NCI-H748 (cell line): ENCODE measurements at regions not wholly inside any gene's neighbourhood (a gene's known extent, or its start where the extent isn't known, plus 50 kb on each side); places are given as distances from the start of the nearest gene placed in this dataset.

ENCODE experiments used
- DNase-seq: peaks from one replicate; lab custom pipeline; 2025; ENCODE audit not compliant: unreplicated experiment; lab: John Stamatoyannopoulos, UW

DNA sequence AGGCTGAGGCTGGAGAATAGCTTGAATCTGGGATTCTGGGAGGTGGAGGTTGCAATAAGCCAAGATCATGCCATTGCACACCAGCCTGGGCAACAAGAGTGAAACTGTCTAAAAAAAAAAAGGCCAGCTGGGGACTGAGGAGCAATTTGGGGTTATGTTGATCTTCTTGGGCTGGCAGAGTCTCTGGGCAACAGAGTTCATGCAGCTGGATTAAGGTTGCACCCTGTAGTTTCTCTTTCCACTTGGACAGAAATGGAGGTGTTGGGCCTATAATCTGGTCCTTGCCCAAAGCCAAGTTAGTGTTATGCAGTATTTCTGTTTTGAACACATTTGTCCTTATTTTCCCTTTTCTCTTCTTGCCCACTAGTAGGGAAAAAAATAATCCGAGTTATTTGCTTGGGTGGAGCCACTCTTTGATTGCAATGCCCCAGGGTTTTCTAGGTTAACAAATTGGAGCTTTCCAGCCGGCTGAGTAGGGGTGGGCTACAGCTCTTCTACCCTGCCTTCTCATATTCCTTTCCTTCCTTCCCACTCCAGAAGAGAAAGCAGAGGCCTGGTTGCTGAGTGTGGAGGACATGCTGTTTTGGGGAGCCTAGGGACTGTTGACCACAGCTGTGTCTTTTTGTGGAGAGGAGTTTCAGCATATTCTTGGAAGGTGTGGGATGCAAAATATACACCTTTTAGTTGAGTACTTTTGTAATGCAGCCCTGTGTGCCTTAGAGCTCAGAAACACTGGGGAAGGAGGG, 213.9 kb downstream of the SOX4 start:
- no peak for DNase-seq

DNA sequence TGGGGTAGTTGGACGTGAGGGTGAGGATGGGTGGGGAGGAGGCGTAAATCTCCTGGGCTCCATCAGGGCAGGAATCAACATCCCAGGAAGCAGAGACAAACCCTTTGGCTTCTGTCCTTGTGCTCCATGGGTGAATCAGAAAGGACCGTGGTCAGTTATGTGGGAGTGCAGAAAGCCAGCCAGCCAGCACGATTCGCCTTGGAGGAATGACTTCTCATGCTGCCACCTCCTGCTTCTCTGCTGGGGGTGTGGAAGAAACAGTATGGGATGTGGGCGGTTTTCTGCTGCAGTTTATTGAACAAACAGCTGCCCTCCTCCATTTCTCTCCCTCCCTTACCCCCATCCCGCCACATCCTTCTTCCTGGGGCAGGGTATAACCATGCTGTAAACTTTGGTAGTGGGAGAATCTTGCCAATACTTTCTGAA, 214.5 kb downstream of the SOX4 start:
- DNase-seq, result no peak

GRCh38 chr6:21808551-21809242, 215.1 kb downstream of the SOX4 start:
- DNase-seq, result peak; percentile 38

DNA sequence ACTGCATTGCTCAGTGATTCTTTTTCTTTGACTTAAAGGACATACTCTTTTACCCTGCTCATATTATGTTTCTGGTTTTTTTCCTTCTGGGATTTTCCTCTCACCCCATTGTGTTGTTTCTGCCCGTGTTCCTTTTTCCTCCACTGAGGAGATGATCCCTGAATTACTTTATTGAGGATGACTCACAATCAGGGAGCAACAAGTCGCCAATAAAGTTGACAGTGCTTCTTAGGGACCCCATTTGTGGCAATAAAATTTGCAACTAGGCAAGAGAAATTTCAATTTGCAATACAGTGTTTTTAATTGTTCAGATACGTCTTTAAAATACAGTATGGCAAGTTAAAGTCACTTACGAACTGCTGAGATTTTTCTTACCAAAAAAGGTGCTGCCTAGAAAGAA, 217.9 kb downstream of the SOX4 start:
- no peak for DNase-seq

- no peak for DNase-seq
Measured at GRCh38 chr6:21816231-21816630, 222.7 kb downstream of the SOX4 start.

DNA sequence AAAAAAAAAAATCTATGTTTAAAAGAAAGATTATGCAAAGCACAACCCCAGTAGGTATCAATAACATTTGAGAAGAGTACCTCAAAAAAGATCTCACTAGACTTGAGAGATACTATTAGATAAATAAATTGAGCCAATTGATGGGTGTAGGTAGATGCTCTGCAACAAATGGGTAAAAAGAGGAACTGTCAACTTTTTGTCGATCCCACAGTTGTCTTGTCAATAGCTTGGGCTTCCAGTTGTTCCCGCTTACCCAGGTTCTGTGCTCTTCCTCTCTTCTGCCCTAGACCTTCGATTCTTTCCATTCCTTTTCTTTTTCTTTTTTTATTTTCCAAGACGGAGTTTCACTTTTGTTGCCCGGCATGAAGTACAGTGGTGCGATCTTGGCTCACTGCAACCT, 226.9 kb downstream of the SOX4 start:
- DNase-seq, result no peak

DNA sequence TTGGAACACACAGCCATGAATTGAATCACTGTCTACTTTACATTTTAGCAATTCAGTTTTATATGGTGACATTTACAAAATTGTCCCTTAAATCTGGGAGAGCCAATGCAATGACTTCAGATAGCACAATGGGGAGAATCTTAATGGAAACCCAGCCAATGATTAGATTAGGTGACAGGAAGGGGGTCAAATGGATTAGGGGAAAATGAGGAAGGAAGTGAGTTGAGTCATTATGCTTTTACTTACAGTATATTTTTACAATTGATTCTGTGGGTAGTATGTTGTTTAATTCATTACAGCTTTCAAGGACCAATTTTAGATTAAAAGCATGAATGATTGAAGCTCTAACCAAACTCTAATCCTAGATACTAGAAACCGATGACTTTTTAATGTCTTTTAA, 229.8 kb downstream of the SOX4 start:
- DNase-seq, result no peak

- peak; percentile 91 for DNase-seq
Measured at GRCh38 chr6:21824431-21825177, 231.1 kb downstream of the SOX4 start.

- no peak for DNase-seq
Measured at GRCh38 chr6:21826023-21826422, 232.5 kb downstream of the SOX4 start.

DNA sequence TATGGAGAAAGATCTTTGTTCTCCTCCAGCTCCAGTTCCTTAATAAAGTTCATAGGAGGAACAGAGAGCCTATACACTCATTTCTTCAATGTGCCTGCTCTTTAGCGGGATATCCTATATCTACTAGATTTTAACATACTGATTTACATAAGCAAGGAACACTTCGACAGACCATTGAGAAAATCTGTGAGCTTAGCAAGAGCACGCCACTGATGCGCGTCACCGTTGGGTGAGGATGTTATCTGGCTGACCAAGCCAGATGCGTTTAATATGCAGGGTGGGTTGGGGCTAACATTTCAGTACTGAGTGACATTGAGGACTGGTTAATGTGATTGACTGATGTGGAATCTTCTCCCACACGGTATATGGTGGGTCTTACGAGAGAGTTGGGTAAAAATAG, 233.4 kb downstream of the SOX4 start:
- no peak for DNase-seq

DNA sequence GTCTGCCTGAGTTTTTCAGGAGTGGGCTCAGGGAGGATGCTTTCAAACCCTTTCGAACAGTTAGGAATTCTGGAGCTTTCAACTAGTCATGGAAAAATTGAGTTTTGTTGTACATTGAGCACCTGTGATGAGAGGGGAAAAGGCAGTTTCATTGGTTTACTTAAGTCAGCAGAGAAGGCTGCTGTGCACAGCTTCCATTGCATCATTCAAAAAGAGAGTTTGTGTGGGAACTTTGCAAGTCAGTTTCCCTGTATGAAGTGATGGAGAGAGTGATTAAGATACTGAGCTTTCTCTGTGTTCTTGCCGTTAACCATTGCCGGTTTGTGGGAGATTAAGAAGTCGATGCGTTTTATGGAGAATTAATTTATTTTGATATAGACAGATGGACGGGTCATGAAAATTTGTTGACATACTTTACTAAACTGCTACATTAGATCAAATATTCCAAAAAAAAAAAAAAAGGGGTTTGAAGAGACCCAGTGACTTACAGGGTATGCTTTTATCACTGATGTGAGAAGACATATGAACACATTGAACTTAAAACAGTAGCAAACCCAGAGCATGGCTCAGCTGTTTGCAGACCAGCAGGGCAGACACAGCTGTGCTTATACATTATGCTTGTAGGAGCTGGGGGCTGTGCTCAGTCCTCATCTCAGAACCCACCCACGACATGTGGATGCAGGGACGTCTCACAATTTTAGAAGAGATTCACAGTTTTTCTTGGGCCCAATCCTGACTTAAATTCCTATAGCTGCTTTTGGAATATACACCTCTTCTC, 234.1 kb downstream of the SOX4 start:
- no peak for DNase-seq

GRCh38 chr6:21828704-21829103, 235.2 kb downstream of the SOX4 start:
- no peak for DNase-seq

DNA sequence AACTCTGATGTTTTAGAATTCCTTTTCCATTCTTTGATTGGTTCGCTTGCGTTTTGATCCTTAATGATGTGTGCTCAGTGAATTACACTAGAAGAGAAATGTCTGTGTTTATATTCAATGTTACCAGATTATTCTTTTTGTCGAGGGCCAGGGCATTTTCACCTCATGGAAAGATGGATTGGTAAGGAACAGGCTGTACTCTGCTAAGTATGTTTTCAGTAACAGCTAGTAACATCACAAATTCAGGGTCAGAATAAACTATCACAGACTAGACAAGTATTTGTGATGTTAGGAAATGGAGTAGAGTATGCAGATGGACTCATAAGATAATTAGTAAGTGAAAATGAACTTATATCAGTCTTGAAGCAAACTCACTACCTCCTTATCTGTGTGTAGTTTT, 235.6 kb downstream of the SOX4 start:
- no peak for DNase-seq

DNA sequence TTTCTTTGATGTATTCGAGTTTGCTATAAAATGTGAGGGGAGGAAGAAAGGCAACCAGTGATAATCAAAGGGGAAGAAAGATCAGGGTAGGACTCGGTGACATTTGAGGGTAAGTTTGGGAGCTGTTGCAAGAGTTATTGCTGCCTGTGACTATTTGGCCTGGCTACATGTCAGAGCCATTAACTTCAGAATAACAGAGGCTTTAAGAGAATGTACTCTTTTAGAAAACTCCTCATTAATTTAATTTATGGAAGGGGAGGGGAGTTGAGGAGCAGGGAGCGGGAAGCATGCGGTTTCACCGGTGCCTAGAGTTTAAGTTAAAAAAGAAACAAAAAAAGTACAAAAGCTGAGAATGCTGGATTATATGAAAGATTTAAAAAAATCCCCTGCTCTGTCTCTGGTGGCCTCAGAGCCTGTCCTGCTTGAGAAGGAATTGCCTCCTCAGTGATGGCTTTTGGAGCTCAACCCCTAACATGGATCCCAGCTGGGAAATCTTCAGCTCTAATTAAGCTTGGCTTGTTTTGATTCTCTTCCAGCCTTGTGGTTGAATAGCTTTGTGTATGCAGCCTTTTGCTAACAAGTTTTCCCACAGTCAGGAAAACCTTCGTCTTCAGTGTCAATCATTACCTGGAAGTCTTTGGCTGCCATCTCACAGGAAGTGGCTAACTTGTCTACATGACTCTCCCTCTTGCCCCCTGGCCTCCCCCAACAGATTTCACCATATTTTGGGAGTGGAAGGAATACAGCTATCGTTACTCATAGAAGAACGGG, 238.2 kb downstream of the SOX4 start:
- DNase-seq, result no peak

DNA sequence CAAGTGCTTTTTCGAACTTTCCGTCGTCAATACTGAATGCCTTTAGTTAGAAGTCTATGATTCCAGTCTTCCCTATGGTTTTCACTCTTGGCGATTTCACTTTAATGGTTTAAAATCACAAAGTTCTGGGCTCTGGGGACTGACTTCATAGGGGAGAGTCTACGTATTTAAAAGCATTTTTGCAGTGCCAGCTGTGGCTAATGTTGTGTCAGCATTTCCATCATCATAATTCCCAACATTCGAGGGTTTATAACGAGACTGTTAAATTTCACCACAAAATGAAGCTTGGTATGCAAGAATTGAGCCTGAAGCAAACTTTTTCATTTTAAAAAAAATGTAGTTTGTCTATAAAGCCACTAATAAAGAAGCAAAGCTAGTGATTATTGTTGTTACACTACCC, 242.7 kb downstream of the SOX4 start:
- no peak for DNase-seq

DNA sequence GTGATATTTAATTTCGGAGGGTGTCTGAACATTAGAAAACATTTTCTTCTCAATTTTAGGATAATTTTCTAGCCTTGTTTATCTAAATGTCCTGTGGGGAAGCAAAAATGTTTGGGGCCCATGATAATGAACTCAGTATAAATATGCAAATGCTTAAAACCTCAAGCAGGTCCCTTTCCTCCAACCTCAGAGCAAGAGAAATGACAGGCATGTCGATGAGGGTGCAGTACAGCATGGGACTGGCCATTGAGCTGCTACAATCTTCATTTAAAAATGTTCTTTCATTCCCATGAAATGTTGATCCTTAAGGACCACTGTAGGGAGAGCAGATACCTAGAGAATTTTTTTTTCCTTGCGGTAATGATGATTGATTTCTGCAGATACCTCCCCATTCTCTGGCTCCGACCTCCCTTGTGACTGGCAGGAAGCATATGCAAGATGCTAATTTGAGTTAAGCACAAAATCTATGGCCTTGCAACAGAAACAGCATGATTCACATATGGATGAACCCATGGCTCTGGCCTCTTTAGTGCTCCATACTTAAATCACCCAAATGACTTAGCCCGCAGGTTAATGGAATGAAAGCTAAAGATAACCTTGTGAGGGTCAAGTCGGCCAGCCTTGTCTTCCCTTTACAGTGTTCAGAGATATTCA, 243.3 kb downstream of the SOX4 start:
- DNase-seq, result no peak

DNA sequence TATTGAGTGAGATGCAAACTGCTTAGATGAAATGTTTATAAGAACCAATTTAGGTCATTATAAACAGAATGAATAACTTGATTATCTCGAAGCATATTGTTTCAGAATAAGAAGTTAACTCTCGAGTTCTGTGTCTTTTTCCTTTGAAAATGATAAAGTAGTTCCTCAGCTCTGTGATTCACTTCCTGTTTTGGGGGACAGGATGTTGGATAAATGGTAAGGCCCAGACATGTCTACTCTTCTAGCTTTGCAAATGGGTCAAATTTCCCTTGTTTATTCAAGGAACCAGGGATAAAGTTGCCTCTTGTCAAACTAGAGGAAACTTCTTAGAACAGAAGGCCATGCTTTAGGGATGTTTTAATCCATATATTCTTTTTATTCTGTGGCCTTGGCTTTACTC, 246.9 kb downstream of the SOX4 start:
- no peak for DNase-seq

- DNase-seq, result peak; percentile 95
Measured at GRCh38 chr6:21842875-21843645, 249.5 kb downstream of the SOX4 start.
